ENCODE measurements at regions not wholly inside any gene's neighbourhood (a gene's known extent, or its start where the extent isn't known, plus 50 kb on each side); places are given as distances from the start of the nearest gene placed in this dataset.

GRCh38 chr1:63245186-63245585, 77.2 kb upstream of the FOXD3 start:
- no peak for TF ChIP-seq CTCF (IDR thresholded peaks at IDR 0.05)
- TF ChIP-seq POLR2A (IDR thresholded peaks at IDR 0.05), result no peak
